ENCODE measurements at regions not wholly inside any gene's neighbourhood (a gene's known extent, or its start where the extent isn't known, plus 50 kb on each side); places are given as distances from the start of the nearest gene placed in this dataset.

- peak in 1 of 2 donors; percentile 7 for DNase-seq
Observed at GRCh38 chr2:176653479-176654443, 384.5 kb downstream of the MTX2 start.

- no peak for DNase-seq
Observed at GRCh38 chr2:176656038-176656775, 387.0 kb downstream of the MTX2 start.

DNA sequence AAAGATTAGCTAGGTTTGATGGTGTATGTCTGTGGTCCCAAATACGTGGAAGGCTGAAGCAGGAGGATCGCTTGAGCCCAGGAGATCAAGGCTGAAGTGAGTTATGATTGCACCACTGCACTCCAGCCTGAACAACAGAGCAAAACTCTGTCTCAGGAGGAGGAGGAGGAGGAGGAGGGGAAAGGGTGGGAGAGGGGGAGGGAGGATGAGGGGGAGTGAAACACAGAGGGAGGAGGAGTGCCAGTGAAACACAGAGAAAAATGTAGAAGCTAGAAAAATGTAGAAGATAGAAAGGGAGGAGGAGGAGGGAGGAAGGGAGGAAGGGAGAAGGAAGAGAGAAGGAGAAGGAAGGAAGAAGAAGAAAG is 387.5 kb downstream of the MTX2 start:
- no peak for DNase-seq

- no peak for DNase-seq
Observed at GRCh38 chr2:176657393-176657792, 388.2 kb downstream of the MTX2 start.

GRCh38 chr2:176658708-176659107 is 389.5 kb downstream of the MTX2 start:
- DNase-seq: no peak

DNA sequence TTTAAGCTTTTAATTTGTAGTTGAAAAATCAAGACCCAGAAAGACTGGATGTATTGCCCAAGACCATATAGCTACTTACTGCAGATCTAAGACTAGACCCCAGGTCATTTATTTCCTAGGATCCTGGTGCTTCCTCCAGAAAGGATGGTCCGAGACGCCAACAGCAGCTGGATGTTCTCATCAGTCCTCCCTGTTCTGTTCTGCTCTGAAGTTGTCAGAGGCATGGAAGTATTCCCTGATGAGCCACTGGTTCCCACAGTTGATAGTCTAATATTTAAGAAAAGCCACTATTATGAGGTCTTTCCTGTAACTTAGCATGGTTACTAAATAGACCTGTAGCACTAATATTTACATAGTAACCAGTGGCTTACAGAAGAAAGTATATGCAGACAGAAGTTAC is 393.5 kb downstream of the MTX2 start:
- DNase-seq: no peak

- no peak for DNase-seq
Observed at GRCh38 chr2:176664478-176664877, 395.2 kb downstream of the MTX2 start.

- DNase-seq: no peak
Observed at GRCh38 chr2:176665086-176665485, 395.8 kb downstream of the MTX2 start.

GRCh38 chr2:176668912-176669311 is 399.7 kb downstream of the MTX2 start:
- DNase-seq: no peak

DNA sequence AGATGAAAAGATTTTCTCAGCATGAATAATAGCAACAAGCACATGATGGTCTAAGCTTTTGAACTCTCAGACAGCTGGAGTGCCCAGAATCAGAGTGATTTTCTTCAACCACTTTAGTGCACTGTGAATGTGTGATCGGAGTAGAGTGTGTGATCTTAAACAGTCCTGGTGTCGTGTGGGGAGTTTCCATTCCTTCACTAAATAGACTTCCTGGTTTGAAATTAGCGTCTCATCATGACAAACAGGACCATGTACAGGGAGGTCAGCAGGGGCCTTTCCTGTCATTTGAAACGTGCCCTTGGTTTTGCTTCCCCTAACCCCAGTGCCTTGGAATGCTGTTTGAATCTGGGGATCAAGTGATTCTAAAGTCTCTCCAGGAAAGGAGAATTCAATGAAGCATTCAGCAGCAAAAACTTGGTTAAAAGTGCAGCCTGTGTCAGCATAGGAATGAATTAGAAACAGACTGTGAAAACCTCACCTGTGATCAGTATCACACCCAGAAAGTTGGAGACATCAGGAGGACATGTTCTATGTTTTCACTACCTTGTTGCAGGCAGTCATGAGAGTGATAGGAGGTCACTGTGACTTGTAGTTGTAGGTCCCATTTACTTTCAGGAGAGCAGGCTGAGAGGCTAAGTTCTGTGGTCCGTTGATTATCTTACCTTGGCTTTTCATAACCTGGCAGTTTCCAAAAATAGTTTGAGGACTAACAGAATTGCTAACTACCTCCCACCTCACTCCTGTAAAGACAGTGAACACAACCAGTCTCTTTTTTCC is 400.3 kb downstream of the MTX2 start:
- DNase-seq: no peak

GRCh38 chr2:176675271-176675949 is 406.2 kb downstream of the MTX2 start:
- no peak for DNase-seq

DNA sequence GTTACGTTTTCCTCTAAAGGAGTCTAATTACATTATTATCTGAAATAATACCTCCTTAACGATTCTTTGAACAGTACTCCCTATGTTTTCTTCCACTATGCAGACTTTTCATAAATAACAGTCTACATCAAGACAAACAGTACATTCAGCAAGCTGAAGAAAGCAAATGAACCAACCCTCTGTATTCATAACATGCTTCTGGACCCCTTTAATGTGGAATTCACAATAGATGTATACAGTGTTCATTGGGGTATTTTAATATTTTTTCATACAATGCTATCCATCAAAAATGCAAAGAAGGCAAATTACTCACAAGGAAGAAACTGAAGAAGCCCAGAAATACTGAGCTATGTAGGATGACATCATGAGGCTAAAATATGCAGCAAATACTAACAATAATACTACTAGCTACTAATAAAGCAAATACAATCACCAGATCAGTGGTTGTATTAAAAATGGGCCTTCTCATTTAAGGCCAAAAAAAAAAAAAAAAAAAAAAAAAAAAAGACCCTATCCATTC is 408.6 kb downstream of the MTX2 start:
- DNase-seq: no peak

DNA sequence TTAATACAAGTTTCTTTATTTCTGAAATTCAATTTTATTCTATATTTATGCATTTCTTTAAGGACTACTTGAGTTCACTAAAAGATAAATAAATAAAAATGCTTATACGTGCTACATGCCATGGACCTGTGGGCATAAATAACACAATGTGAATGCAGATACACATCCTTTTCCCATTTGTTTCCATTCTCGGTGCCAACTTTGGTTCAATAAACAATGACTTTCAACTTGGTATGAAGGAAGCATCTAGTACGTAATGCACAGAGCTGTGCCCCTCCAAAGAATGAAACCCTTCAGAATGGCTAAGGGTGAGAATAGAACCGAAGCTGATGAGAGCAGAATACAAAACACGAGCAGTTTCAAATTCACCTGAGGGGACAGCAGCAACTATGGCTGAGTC is 409.3 kb downstream of the MTX2 start:
- DNase-seq: no peak

DNA sequence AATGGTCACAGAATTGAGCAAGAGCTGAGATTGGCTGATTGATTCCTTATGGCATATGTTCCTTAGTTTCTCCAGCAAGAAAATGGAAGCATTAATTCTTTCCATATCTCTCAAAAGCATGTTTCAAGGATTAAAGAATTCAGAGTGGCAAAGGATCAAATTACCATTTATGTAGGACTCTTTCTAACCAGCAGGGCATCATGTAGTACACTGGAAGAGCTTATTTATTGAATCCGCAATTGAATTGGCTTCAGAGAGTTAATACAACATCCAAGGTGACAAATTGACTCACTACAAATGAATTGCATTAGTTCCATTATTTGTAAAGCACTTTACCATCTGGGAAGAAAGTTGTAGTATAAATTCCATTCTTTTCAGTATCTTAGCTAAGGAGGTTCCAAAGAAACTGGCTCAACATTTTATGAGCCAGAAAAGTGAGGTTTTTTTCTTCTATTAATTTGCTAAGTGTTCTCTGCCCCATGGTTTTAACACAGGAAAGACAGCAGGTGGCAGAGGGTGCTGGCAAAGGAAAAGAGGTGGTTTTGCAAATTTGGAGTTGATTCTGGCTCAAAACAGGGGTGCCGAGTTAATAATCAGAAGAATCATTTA is 409.9 kb downstream of the MTX2 start:
- DNase-seq: no peak

DNA sequence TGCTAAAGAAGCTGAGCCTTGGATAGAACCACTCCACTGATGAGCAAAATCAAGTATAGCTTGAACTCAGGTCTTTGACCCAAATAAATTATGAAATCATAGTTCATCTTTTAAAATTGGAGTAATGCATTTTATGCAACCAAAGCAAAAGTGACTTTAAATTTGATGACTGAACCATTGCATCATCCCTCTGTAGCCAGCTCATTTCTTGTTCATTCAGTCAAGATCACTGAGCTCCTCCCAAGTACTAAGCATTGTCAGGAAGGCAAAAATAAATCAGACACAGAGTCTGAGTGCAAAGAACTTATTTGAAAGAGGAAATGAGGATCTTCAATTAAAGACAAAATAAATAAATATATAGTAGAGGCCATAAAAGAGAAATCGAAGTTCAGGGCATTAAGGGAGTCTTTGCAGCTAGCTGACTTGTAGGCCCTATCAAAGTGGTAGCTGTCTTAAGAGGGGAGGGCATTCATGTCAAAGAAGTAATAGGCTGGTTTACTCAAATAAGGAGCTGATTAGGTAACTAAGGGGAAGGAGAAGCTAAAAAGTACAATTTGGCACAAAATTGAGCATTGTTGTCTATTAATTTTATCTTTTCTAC is 411.8 kb downstream of the MTX2 start:
- DNase-seq: no peak

DNA sequence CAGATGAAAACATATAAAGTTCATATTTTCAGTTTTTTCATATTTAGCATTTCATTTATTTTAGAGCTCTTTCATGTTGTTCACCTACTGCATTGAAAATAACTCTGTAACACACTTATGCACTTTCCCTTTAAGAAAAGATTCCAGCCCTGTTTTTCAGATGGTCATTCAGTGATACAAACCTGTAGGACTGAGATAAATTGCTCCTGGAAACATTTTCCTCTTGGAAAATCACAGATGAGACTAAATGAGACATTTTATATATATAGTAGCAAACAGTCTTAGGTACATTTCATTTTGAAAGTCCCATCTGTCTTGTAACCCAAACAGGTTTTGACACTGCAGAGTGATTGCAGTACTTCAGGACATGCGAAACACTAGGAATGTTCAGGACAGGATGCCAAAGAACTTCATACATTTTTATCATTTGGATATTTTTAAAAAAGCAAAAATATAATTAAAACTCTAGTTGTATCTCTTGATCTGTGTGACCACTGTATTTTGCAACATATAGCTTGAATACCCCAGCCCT is 412.4 kb downstream of the MTX2 start:
- DNase-seq: no peak

DNA sequence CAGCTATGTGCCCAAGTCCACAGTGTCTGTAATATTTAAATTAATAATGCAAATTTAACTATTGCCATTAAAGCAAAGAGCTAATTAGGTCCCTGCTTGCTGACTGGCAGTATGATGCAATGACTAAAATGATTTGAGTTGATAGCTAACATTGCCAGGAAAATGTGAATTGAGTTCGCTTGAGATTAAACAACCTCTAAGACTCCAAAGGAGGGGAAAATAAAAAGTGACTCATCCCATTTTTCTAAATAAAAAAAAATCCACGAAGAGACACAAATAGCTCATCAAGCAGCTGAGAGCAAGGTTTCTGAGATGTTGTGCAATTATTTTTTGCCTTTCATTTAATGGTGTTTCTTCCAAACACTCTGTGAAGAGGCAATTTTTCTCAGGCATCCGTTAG is 413.0 kb downstream of the MTX2 start:
- DNase-seq: no peak

DNA sequence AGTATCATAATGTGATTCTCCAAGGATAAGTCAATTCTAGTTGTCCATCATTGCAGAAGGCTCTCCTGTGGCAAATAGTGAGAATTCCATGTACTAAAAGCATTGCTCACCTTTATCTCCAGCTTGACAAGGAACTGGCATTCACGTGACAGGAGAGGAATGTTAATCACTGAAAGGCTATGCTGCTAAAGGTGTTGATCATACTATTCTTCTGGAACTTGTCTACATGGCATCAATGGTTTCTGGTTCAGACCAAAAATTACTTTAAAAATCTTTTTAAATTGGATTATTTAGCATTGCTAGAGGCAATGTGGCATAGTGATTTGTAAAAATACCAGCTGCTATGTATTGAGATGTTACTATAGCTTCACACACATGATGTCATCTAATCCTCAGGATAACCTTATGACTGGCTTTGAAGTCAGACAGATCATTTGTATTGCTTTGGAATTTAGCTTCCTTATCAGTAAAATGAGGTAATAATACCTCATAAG is 414.4 kb downstream of the MTX2 start:
- DNase-seq: no peak

DNA sequence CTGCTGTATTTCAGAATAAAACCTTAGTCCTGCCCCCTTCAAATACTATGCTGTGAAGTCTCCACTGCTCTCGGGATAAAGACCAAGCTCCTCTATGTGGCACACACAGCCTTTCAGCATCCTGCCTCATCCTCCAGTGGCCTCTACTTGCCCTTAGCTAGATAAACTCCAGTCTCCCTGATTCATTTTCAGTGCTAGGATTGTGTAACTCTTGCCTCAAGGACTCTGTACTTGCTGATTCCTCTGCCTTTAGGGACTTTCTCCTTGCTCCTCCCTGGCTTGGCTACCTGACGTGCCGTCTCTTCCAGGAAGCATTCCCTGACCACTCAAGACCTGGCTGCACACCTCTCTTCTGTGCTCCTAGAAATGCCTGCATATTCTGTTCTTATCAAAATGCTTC is 416.7 kb downstream of the MTX2 start:
- DNase-seq: no peak

- DNase-seq: no peak
Observed at GRCh38 chr2:176686328-176686727, 417.1 kb downstream of the MTX2 start.

DNA sequence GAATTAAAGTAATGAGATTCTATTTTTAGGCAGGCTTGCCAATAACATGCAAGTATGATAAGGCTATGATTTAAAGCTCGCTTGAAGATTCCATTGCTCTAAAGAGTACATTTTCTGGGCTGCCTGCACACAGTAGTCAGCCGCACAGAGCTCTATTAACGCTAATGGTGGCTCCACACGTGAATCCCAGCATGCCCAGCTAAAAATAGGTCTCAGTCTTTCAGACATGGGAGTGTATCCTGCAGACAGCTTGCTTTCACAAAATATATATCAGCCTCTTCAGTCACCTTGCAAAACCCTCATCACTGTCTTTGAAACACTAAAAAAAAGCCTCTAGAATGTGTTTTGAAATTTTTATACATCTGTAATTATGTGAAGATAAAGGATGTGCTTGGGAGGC is 418.1 kb downstream of the MTX2 start:
- DNase-seq: no peak

Data from bone marrow (tissue), 2 donors.